ENCODE measurements at regions not wholly inside any gene's neighbourhood (a gene's known extent, or its start where the extent isn't known, plus 50 kb on each side); places are given as distances from the start of the nearest gene placed in this dataset.

DNA sequence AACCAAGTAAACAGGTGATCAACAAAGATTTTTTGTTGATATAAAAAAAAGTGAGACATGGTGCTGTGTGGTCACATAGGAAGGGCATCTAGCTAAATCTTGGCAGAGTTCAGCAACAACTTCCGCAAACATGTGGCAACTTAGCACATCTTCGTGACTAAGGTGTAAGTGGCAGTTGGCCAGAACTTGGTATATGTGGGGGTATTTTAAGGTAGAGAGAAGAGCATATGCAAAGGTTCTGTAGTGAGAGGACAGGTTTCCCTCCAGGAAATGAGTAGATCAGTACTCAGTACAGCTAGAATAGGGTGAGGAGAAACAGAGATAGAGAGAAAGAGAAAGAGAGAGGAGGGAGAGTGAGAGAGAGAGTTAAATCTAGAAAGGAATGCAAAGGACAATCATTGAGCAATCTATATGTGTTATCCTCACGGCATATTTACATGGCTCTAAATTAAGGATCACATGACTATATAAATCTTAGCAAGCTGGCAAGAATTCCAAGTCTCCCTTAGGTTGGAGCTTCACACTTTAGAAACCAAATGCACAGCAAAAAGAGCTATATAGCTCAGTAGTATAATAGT lies 227.7 kb upstream of the HMGA2 start:
- DNase-seq (ENCODE audit: low read depth in 2 of 2), result peak in 1 of 2 experiments; percentile 45

DNA sequence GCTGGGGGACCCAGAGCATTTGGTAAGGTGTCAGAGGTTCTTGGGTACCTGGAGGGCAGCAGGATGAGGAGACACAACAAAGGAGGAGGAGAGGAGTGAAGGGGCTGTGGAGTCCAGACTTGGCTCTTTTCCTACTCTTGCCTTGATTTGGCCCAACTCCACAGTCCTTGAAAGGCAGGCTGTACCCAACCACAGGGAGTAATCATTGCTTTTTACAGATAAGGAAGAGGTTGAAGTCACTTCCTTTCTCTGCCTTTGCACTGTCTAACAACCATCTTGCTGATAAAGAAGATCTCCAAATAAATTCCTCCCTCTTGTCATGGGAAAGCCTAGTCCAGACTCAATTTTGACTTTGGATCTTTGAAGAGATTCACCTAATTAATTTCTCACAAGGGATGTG lies 226.8 kb upstream of the HMGA2 start:
- no peak for DNase-seq (ENCODE audit: low read depth in 2 of 2)

DNA sequence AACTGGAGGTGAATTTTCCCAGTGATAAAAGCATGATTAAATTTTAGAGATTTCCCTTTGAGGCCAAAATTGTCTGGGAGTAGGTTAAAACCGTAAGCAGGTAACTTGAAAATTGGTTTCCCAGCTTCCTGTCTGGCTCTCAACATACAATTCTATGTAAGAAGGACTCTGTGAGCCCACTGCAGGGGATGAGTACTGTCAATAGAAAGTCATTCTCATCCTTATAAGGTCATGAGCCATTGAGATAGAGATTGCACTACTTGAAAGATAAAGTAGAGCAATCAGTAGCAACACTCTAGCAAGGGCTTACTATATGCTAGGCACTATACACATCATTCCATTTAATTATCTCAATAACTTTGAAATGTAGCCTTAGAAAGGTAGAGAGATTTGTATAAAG lies 225.6 kb upstream of the HMGA2 start:
- no peak for DNase-seq (ENCODE audit: low read depth in 2 of 2)

DNA sequence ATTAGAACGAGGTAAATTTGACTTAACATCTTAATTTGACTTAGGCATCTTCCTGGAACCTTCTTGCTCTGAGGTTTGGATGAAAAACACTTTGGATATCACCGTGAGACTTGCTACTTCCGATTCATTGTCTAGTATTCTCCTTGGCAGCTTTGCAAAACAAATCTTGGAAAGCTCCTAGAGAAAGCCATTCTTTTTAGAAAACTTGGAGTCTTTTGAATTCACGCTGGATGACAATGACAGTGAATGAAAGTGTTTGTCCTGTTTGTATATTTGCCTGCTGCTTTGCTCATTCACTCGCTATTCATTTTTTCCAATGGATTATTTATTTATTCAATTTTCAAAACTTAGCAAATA lies 222.1 kb upstream of the HMGA2 start:
- DNase-seq (ENCODE audit: low read depth in 2 of 2), result no peak

DNA sequence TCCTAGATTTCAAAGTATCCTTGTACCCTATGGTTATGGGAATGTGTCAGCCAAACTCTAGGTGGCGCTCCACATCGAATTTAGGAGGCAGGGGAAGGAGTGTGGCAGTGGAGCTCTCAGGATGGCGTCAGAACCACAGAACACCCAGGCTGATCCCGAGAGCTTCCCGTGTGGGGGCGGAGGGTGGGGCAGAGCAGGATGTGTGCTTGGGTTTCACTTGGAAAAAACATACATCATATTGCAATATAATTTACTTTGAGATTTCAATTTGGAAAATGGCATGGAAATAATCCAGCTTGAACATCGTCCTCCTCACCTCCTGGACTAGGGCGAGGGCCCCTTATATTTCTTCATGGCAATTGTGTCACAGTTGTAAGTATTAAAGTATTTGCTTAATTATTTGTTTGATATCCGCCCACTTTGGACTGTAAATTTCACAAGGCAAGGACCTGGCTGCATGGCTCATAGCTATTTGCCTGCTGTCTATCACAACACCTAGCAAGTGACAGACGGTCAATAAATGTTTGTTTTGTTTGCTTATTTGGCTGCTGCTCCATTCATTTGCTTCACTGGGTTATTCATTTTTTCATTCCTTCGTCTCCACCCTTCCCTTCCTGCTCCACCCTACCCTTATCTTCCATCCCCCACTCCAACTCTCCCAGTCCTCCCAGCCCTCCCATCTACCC lies 221.5 kb upstream of the HMGA2 start:
- DNase-seq (ENCODE audit: low read depth in 2 of 2), result peak; percentile 79 to 82

DNA sequence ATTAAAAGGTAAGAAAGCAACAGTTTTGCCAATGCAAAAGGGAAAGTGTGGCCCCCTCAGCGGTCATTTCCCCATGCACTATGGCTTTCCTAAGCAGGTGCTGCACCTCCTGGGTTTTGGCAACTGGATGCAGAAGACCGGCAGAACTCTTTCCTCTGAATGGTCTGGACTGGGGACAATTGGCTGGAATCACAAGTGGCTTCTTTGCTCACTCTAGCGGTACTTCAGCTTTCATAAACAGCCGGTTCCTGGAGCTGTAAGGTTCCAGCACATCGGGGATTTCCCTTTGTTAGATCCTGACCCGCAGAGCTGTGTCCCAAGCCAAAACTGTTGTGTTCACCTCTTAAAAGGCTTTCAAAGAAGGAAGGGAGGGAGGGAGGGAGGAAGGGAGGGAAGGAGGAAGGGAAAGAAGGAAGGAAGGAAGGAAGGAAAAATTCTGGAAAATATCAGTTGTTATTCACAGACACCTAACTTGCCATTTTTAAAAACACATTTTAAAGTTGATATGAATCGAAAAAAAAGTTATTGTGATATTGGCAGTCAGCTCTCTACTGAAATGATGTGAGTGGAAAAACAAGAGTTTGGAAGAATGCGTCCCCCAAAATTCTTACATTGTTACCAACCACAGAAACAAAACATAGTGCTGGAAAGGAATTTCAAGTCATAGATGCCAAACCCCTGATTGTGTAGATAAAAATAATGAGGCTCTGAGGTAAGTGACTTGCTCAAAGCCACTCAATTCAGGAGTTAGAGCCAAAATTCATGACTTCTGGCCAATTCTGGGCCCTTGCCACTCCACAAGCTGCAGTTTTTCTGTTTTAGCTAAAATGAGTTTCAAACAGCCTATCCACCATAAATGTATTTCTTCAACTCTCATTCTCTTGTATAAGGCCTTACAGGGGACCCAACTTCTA lies 220.6 kb upstream of the HMGA2 start:
- peak; percentile 85 to 89 for DNase-seq (ENCODE audit: low read depth in 2 of 2)

DNA sequence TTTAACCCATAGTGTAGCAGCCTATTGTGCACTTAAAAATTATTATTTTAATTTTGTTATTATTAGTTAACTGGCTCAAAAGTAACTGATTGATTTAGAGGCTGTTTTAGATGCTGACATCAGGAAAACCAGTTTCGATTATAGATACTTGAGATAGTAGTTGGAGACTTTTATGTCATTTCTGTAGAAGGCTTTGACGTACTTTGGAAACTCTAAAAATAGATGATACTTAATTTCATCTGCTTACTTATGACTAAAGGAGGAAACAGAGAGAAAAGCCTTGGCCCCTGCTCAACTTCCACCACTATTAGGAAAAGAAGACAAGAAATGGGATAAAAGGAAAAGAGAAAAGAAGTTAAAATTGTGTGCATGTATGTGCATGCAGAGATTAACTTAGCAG lies 219.3 kb upstream of the HMGA2 start:
- no peak for DNase-seq (ENCODE audit: low read depth in 2 of 2)

DNA sequence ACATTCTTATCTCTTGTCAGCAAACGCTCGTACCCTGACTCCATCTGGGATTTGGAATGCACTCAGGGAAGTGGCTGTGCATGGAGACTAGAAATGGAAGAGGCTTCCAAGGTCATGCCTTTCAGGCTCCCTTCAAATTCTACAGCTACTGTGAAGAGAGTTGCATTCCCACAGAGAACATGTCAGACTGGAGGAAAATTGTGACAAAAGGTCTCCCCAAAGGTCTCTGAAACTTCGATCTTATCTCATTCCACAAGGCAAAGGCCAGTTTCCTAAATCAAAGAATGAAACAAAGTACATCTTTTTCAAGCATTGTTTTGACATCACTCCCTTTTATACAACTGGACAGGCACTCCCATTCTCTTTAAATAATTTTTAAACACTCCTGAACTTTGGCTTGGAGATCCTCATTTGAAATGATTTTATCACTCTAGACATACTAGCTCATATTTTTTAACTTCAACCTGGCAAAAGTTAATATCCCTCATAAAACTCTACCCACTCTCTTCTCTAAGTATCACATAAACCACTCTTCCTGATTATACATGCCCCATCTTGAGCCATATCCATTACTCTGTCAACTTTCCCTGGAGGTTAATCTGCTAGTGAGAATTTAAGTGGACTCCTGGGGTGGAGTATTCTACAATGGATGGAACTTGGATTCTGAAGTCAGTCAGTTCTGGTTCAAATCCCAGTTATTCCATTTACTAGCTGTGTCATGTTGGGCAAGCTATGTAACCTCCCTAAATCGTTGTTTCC lies 218.1 kb upstream of the HMGA2 start:
- no peak for DNase-seq (ENCODE audit: low read depth in 2 of 2)

DNA sequence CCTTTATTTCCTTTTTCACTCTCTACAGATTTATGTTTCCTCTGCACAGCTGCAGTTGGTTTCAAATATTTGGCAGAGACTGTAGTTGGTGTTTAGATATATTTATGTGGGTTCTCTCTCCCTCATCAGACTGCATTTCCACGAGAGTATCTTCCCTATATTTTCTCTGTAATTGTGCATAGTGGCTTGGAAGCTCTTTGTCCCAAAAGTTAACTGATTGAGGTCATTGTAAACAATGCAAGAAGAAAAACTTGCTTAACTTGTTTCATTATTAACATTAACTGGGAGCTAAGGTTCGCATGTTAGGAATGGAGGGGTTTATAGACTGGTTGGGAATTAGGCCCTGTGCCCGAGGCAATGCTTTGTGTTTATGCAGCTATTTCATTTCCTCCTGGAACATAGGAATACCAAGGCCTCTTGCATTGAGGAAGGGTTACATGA lies 216.9 kb upstream of the HMGA2 start:
- DNase-seq (ENCODE audit: low read depth in 2 of 2), result no peak

DNA sequence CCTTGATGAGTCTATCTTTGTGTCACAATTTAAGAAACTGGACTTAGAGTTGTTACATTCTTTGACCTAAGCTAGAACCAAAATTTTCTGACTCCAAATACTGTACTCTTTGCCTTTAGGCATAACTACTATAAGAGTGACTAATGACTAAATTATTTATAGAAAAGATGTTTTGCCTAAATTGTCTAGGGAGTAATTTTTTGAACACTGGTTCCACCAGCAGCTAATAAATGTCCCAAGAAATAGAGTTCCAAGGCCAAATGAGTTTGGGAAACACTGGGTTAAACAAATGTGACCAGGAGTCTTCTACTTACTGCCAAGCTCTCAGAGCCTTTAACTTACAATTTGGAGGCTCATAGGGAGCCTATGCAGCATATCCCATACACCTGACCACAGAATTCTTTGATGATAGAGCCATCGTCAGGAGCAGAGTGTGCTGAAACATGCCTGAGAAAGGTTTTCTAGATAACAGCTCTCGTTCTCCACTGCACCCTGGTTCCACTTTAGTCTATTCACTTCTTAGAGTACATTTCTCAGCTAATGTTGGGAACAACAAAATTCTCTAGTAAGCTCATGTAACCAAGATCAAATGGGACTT lies 215.9 kb upstream of the HMGA2 start:
- no peak for DNase-seq (ENCODE audit: low read depth in 2 of 2)

DNA sequence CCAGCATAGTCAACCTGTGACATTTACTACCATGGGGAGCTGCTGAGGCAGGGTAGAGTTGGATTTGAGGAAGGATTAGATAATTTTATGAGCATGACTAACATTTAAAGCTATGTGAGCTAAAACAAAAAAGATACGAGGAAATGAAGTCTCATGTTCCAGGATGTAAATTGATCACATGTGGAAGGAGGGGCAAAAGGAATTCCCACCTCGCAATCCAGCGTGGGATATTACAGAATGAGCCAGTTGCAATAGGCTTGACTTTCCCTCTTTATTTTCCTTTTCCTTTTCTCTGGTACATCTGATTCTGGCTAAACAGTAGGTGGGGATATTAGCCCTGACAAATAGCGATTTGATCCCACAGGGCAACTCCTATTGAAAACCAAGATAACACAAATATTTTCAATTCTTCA lies 214.9 kb upstream of the HMGA2 start:
- DNase-seq (ENCODE audit: low read depth in 2 of 2), result peak; percentile 81 to 86

DNA sequence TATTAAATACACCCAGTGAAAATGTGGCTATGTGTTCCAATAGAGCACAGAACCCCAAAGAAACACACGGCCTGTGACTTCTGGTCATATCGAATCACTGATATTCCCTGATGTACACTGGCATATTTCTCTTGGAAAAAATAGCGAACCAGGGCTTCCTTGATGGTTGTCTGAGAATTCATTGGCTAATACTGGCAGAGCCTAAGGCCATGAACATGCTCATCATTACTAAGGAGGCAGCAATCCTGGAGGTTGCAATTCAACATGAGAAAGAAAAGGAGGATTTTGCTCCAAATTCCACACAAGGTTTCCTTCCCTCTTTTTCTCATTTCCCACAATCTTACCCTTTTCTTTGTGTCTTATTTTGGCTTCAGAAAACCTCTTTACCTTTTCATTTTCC lies 212.9 kb upstream of the HMGA2 start:
- no peak for DNase-seq (ENCODE audit: low read depth in 2 of 2)

DNA sequence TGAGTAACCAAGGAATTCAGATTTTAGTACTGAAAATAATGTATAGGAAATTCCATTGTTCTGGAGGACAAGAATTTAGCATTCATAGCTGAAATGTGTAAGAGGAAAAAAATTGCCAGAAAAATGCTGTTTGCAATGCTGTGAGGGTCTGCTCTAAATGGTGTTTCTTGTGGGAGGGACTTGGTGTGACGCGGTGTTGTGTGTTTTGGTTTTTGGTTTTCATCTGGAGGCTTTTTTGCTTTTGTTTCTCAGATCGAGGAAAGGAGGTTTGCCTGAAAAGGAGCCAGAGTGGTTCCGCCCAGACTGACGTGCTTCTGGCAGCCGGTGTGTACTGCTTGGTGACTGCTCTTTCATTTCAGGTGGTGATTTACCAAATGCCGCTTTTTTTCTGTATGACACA lies 211.8 kb upstream of the HMGA2 start:
- DNase-seq (ENCODE audit: low read depth in 2 of 2), result peak; percentile 61 to 65

DNA sequence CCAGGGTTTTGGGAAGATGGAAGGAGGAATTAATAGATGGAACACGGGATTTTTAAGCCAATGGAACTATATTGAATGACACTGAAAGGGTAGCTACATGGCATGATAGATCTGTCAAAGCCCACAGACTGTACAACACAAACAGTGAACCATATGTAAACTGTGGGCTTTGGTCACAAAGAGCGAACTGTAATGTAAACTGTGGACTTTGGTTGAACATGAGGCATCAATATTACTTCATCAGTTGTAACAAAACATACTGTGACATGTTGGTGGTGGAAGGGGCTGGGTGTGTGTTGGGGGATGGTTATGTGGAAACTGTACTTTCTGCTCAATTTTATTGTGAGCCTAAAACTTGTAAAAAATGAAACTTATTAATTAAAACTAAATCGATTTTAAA lies 210.6 kb upstream of the HMGA2 start:
- no peak for DNase-seq (ENCODE audit: low read depth in 2 of 2)

DNA sequence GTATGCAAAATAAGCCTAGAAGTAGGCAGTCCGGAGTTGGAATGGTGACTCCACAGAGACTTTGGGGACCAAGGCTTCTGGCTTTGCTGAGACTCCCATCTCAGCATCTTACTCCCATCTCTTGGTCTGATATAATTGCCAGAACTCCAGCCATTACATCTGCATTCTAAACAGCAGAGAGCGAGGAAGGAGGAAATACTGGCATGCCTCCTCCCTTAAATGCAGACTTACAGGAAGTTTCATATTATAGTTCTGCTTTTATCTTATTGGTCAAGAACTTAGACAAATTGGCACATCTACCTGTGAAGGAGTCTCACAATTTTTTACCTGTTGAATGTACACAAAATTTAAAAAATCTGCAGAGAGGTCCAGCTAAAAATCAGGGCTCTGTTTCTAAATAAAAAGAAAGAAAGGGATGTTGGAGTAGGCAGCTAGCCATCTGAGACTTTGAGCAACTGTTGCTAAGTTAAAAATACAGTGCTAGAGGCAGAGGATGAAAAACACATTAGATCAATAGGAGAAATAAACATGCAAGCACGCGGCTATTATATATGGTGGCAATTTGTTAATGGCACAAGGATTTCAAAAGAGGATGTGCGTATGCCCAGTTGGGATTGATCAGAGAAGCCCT lies 209.9 kb upstream of the HMGA2 start:
- no peak for DNase-seq (ENCODE audit: low read depth in 2 of 2)

DNA sequence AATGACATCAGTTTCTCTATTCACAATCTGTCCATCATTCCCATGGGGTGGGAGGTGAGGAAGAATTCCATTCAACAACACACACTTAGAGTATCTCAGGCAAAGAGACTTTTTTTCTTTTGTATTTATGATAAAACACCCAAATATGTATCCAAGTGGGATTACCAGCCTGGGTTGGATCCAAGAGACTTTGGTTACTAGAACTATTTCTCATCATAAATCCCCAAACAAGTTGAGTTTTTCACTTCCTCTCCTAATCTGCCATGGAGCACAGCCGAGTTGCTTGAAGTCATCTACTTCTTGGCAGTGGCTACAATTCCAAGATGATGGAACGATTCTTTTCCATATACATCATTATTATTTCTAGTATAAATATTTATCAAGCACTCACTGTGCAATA lies 209.2 kb upstream of the HMGA2 start:
- DNase-seq (ENCODE audit: low read depth in 2 of 2), result peak; percentile 98

DNA sequence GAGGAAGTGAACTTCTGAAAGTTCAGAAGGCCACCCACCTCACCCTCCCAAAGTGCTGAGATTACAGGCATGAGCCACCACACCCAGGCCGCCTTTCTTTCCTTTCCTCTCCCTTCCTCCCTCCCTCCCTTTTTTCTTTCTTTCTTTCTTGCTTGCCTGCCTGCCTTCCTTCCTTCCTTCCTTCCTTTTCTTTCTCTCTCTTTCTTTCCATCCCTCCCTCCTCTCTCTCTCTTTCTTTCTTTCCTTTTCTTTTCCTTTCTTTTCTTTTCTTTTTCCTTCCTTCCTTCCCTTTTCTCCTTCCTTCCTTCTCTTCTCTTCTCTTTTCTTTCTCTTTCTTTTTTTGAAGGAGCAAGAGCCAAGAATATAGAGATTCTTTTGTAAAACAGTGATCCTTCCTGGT lies 208.3 kb upstream of the HMGA2 start:
- no peak for DNase-seq (ENCODE audit: low read depth in 2 of 2)

DNA sequence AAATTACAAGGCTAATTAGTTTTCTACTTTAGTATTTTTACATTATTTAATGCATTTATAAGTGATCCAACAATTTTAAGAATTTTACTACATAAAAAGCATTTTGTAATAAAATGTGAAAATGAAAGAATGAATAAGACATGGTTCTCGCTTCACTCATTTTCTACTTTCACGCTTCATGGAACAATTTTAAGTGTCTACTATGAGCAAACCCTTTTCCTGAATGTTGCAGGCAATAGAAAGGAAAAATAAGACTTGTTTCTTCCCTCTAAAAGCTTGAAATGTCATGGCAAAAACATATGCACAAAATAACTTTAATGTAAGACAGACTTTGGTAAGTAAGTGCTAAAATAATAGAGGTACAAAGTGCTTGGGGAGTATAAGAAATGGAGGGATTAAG lies 205.7 kb upstream of the HMGA2 start:
- DNase-seq (ENCODE audit: low read depth in 2 of 2), result no peak

DNA sequence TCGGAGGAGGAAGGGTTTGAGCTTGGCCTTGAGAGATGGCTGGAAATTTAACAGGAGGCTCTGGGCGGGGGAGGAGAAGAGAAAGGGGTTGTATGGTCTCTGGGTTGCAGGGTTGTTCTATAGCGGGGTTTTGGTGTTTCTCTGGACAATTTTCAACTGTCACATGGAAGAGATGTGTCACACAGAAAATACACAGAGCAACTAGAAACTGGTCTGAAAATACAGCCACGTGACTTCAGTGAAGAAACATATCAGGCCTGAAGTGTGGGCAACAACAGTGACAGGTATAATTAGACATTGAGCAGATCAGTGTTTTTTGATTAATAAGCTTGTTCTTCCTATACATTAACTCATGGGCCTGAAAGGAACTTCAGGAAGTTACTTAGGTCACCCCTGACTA lies 205.3 kb upstream of the HMGA2 start:
- DNase-seq (ENCODE audit: low read depth in 2 of 2), result no peak

DNA sequence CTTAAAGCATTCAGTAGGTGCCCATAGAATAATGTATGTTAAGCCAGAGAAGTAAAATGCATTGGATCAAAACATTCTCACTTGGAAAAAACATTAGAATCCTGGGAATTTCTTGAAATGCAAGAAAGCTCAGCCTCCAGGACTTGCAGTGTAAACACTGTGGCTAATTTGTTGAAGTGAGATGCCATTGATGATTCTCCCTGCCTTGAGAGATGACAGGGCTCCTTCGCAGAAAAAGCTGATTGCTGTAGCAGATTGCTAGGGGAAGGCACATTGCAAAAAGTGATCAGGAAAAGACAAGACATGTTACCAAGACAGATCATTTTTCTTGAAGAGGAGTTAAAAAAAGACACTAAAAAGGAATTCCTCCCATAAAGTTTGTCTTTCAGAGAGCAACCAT lies 204.2 kb upstream of the HMGA2 start:
- DNase-seq (ENCODE audit: low read depth in 2 of 2), result no peak

DNA sequence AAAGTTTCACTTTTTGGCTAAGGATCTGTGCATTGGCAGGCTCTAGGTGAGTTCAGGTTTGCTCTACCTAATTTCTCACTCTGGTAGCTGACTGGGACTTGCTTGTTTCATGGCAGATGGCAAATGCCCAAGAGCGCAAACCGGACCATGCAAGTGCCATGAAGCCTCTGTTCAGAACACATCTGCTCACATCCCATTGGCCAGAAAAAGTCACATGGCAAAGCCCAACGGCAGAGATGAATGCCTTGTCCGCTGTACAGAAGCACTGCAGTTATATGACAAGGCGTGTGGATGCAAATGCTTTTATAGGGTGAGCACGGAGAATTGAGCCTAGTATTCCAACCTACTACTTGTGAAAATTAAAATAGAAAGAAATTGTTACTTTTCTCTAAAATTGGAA lies 202.2 kb upstream of the HMGA2 start:
- DNase-seq (ENCODE audit: low read depth in 2 of 2), result no peak

All from fibroblast of skin of left biceps (primary cell).